HCT116 (cell line): ENCODE measurements at regions not wholly inside any gene's neighbourhood (a gene's known extent, or its start where the extent isn't known, plus 50 kb on each side); places are given as distances from the start of the nearest gene placed in this dataset.

Experiments
- CEBPB ChIP-seq: IDR thresholded peaks from 2 replicates; pipeline ENCODE4 v1.6.1; 2012; ENCODE audit warnings: low read depth
- POLR2AphosphoS5 ChIP-seq: IDR thresholded peaks from 2 replicates; pipeline ENCODE4 v1.6.1; 2011; ENCODE audit warnings: mild to moderate bottlenecking, low read depth, low read length, moderate library complexity
- RAD21 ChIP-seq: IDR thresholded peaks from 2 replicates; pipeline ENCODE4 v1.6.1; 2012; ENCODE audit warnings: low read depth, mild to moderate bottlenecking
- SP1 ChIP-seq: IDR thresholded peaks from 2 replicates; pipeline ENCODE4 v1.6.1; 2012; ENCODE audit warnings: low read depth
- ZFX ChIP-seq: fragments of 450-650 bp; IDR thresholded peaks from 2 replicates; pipeline ENCODE4 v1.6.1; 2017
- TF ChIP-seq, protein P1 (sequence below): IDR thresholded peaks from 2 replicates; pipeline ENCODE4 v1.6.1; 2012; ENCODE audit warnings: low read depth
- TF ChIP-seq, protein P2 (sequence below), 3 experiments: fragments of 200-600 bp in 1 of 3; sonication (generic) in 1 of 3; IDR thresholded peaks in 2 of 3; conservative IDR thresholded peaks in 1 of 3; 2 replicates each; pipeline ENCODE4 v1.5.1; 2012 to 2017; ENCODE audit warnings: low read depth in 2 of 3, low read length in 2 of 3, antibody characterized with exemption in 1 of 3, borderline replicate concordance in 1 of 3, control low read depth in 1 of 3, mild to moderate bottlenecking in 1 of 3, mixed read lengths in 1 of 3, mixed run types in 1 of 3, moderate library complexity in 1 of 3; ENCODE audit not compliant: insufficient read depth in 1 of 3

DNA sequence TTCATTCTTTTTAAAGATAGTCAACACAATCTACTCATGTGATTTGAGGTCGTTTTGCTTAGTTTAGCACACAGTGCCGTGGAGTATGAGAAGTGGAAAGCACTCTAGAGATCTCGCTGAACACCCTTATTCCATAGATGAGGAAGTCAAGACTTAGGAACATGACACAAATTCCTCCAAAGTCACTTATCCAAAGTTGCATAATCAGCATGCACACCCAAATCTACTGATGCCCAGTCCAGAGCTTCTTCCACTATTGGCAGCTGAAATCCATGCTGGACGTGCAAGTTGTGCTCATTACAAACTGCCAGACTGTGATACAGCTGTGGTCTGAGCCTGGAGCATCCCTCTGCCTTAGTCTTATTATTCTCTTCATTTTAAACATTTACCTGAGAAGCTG lies 83.5 kb upstream of the ZNF280D start:
- TF ChIP-seq RAD21 (no peak), ZFX (no peak), POLR2AphosphoS5 (no peak), SP1 (no peak), CEBPB (no peak)
- TF ChIP-seq, protein P1, sequence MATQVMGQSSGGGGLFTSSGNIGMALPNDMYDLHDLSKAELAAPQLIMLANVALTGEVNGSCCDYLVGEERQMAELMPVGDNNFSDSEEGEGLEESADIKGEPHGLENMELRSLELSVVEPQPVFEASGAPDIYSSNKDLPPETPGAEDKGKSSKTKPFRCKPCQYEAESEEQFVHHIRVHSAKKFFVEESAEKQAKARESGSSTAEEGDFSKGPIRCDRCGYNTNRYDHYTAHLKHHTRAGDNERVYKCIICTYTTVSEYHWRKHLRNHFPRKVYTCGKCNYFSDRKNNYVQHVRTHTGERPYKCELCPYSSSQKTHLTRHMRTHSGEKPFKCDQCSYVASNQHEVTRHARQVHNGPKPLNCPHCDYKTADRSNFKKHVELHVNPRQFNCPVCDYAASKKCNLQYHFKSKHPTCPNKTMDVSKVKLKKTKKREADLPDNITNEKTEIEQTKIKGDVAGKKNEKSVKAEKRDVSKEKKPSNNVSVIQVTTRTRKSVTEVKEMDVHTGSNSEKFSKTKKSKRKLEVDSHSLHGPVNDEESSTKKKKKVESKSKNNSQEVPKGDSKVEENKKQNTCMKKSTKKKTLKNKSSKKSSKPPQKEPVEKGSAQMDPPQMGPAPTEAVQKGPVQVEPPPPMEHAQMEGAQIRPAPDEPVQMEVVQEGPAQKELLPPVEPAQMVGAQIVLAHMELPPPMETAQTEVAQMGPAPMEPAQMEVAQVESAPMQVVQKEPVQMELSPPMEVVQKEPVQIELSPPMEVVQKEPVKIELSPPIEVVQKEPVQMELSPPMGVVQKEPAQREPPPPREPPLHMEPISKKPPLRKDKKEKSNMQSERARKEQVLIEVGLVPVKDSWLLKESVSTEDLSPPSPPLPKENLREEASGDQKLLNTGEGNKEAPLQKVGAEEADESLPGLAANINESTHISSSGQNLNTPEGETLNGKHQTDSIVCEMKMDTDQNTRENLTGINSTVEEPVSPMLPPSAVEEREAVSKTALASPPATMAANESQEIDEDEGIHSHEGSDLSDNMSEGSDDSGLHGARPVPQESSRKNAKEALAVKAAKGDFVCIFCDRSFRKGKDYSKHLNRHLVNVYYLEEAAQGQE, result no peak
- TF ChIP-seq, protein P2, sequence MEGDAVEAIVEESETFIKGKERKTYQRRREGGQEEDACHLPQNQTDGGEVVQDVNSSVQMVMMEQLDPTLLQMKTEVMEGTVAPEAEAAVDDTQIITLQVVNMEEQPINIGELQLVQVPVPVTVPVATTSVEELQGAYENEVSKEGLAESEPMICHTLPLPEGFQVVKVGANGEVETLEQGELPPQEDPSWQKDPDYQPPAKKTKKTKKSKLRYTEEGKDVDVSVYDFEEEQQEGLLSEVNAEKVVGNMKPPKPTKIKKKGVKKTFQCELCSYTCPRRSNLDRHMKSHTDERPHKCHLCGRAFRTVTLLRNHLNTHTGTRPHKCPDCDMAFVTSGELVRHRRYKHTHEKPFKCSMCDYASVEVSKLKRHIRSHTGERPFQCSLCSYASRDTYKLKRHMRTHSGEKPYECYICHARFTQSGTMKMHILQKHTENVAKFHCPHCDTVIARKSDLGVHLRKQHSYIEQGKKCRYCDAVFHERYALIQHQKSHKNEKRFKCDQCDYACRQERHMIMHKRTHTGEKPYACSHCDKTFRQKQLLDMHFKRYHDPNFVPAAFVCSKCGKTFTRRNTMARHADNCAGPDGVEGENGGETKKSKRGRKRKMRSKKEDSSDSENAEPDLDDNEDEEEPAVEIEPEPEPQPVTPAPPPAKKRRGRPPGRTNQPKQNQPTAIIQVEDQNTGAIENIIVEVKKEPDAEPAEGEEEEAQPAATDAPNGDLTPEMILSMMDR (IDR thresholded peaks at IDR 0.05 in 2 of 3, conservative IDR thresholded peaks at IDR 0.05 in 1 of 3; ENCODE audit: borderline replicate concordance in 1 of 3, insufficient read depth in 1 of 3, low read depth in 2 of 3, low read length in 2 of 3), result no peak
